Loucy (cell line): ENCODE measurements at regions not wholly inside any gene's neighbourhood (a gene's known extent, or its start where the extent isn't known, plus 50 kb on each side); places are given as distances from the start of the nearest gene placed in this dataset.

Experiments
- H2AFZ ChIP-seq: fragments of 200-600 bp; sonication (generic); 2 replicates; pipeline ENCODE4 v1.6.0; 2016; ENCODE audit warnings: antibody characterized with exemption, mild to moderate bottlenecking, low read length, moderate library complexity
- H3F3A ChIP-seq: fragments of 200-600 bp; 2 replicates; pipeline ENCODE4 v1.6.0; 2016; ENCODE audit warnings: antibody characterized with exemption, low read depth, mild to moderate bottlenecking
- H3K27me3 ChIP-seq: fragments of 200-600 bp; sonication (generic); 2 replicates; pipeline ENCODE4 v1.6.1; 2014; ENCODE audit warnings: low read length, mild to moderate bottlenecking; ENCODE audit not compliant: insufficient read depth, poor library complexity, severe bottlenecking
- H3K36me3 ChIP-seq: fragments of 200-600 bp; sonication (generic); 2 replicates; pipeline ENCODE4 v1.6.1; 2016; ENCODE audit warnings: low read length; ENCODE audit not compliant: insufficient read depth
- H3K4me1 ChIP-seq: fragments of 200-600 bp; sonication (generic); 2 replicates; pipeline ENCODE4 v1.5.1; 2014; ENCODE audit warnings: low read length, mild to moderate bottlenecking; ENCODE audit not compliant: insufficient read depth, poor library complexity, severe bottlenecking
- H3K4me2 ChIP-seq: fragments of 200-600 bp; sonication (generic); 2 replicates; pipeline ENCODE4 v1.6.0; 2014; ENCODE audit warnings: antibody characterized with exemption, low read length, low read depth, mild to moderate bottlenecking; ENCODE audit not compliant: poor library complexity, severe bottlenecking
- H3K4me3 ChIP-seq: fragments of 200-600 bp; sonication (generic); 2 replicates; pipeline ENCODE4 v1.5.1; 2014; ENCODE audit warnings: low read length, mild to moderate bottlenecking, mixed read lengths; ENCODE audit not compliant: poor library complexity, severe bottlenecking
- H3K79me2 ChIP-seq: fragments of 200-600 bp; sonication (generic); 2 replicates; pipeline ENCODE4 v1.6.1; 2014; ENCODE audit warnings: low read length; ENCODE audit not compliant: insufficient read depth
- H3K9ac ChIP-seq: fragments of 200-600 bp; sonication (generic); 2 replicates; pipeline ENCODE4 v1.6.0; 2014; ENCODE audit warnings: mild to moderate bottlenecking, low read depth, low read length, moderate library complexity; ENCODE audit not compliant: poor library complexity, severe bottlenecking
- H3K9me2 ChIP-seq: fragments of 200-600 bp; sonication (generic); replicated peaks from 2 replicates; pipeline ENCODE4 v1.6.1; 2016; ENCODE audit warnings: low read depth, low read length, mixed read lengths
- H3K9me3 ChIP-seq: fragments of 200-600 bp; sonication (generic); 2 replicates; pipeline ENCODE4 v1.6.1; 2014; ENCODE audit warnings: mild to moderate bottlenecking, antibody characterized with exemption, low read length, low read depth; ENCODE audit not compliant: insufficient read depth
- H4K20me1 ChIP-seq: fragments of 200-600 bp; sonication (generic); 2 replicates; pipeline ENCODE4 v1.6.0; 2014; ENCODE audit warnings: antibody characterized with exemption, low read length, mild to moderate bottlenecking; ENCODE audit not compliant: insufficient read depth, poor library complexity, severe bottlenecking
- EZH2phosphoT487 ChIP-seq: fragments of 200-600 bp; IDR thresholded peaks from 2 replicates; pipeline ENCODE4 v1.6.1; 2018; ENCODE audit warnings: antibody characterized with exemption, mild to moderate bottlenecking, moderate library complexity, borderline replicate concordance
- TF ChIP-seq, protein P1 (sequence below): fragments of 200-600 bp; sonication (generic); conservative IDR thresholded peaks from 2 replicates; pipeline ENCODE4 v1.5.1; 2014; ENCODE audit warnings: mild to moderate bottlenecking, antibody characterized with exemption, low read length

GRCh38 chr6:14622085-14622484 lies 504.5 kb downstream of the CD83 start:
- no peaks in the 10 kb centered on the region for H3K79me2 ChIP-seq
- H3K9ac ChIP-seq = no peak overlapping the region
- no peak overlapping the region for H2AFZ ChIP-seq
- no peak overlapping the region for H3K4me2 ChIP-seq
- no peaks in the 10 kb centered on the region for H3K27me3 ChIP-seq
- H4K20me1 ChIP-seq = no peaks in the 10 kb centered on the region
- peaks cover 80% of the 10 kb centered on the region for H3K4me1 ChIP-seq
- TF ChIP-seq EZH2phosphoT487 = no peak
- TF ChIP-seq, protein P1, sequence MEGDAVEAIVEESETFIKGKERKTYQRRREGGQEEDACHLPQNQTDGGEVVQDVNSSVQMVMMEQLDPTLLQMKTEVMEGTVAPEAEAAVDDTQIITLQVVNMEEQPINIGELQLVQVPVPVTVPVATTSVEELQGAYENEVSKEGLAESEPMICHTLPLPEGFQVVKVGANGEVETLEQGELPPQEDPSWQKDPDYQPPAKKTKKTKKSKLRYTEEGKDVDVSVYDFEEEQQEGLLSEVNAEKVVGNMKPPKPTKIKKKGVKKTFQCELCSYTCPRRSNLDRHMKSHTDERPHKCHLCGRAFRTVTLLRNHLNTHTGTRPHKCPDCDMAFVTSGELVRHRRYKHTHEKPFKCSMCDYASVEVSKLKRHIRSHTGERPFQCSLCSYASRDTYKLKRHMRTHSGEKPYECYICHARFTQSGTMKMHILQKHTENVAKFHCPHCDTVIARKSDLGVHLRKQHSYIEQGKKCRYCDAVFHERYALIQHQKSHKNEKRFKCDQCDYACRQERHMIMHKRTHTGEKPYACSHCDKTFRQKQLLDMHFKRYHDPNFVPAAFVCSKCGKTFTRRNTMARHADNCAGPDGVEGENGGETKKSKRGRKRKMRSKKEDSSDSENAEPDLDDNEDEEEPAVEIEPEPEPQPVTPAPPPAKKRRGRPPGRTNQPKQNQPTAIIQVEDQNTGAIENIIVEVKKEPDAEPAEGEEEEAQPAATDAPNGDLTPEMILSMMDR = no peak
- H3K36me3 ChIP-seq = no peaks in the 10 kb centered on the region
- H3K4me3 ChIP-seq = no peak overlapping the region
- H3F3A ChIP-seq = no peaks in the 10 kb centered on the region
- H3K9me3 ChIP-seq = no peaks in the 10 kb centered on the region
- H3K9me2 ChIP-seq = no peaks in the 10 kb centered on the region; the same call in 1 of the 2 replicates

- TF ChIP-seq EZH2phosphoT487 = no peak
- TF ChIP-seq, protein P1 = no peak
- H3K79me2 ChIP-seq = no peaks in the 10 kb centered on the region
Measured at GRCh38 chr6:14622909-14623505, 505.4 kb downstream of the CD83 start.

DNA sequence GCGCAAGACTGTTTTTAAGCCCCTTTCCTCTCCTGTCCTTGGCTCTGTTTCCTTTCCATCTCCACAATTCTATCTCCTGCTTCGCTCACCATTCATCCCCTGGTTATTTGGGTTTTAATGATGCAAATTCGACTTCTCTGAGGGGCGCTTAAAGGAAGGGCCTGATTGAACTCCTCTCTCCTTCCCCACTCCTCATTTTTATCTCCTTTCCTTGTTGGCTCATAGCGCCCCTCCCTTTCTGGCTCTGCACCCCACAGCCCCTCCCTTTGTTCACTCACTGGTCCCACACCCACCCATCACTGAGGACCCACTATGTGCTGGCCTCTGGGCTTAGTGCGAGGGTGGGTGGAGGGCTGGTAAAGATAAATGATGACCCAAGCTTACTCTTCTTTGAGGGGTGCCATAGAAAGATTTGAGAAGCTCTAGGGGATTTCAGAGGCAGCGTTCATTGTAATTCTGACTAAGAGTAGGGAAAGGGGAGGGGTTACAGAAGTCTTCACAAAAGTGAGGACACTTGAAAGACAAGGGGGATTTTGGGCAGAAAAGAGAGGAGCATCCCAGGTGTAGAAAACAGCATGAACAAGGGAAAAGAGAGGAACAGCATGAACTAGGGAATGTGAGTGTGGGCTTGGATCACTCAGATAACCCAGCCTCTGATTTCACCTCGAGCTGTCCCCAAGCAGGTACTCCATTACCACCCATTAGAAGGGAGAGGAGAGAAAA lies 507.8 kb downstream of the CD83 start:
- Histone ChIP-seq H3K4me3 (no peak overlapping the region), H3K9me2 (no peaks in the 10 kb centered on the region), H3K27me3 (no peaks in the 10 kb centered on the region), H2AFZ (no peak overlapping the region), H4K20me1 (no peaks in the 10 kb centered on the region), H3K36me3 (no peaks in the 10 kb centered on the region), H3K4me1 (peaks cover 51% of the 10 kb centered on the region), H3K9ac (no peak overlapping the region), H3K9me3 (no peaks in the 10 kb centered on the region), H3F3A (no peaks in the 10 kb centered on the region), H3K79me2 (no peaks in the 10 kb centered on the region), H3K4me2 (no peak overlapping the region)
- no peak for TF ChIP-seq EZH2phosphoT487

More at GRCh38 chr6:14622909-14623505, 505.4 kb downstream of the CD83 start:
- no peaks in the 10 kb centered on the region for H3K9me3 ChIP-seq
- H3K9me2 ChIP-seq = no peaks in the 10 kb centered on the region; the same call in 1 of the 2 replicates
- 0 out of 2 replicates have a peak overlapping the region, but pooled peaks have one; percentile 0 for H2AFZ ChIP-seq
- H3K36me3 ChIP-seq = no peaks in the 10 kb centered on the region
- H3F3A ChIP-seq = no peaks in the 10 kb centered on the region
- no peak overlapping the region for H3K9ac ChIP-seq
- H3K4me2 ChIP-seq = no peak overlapping the region
- no peaks in the 10 kb centered on the region for H4K20me1 ChIP-seq
- H3K4me3 ChIP-seq = no peak overlapping the region
- H3K4me1 ChIP-seq = peaks cover 73% of the 10 kb centered on the region
- H3K27me3 ChIP-seq = no peaks in the 10 kb centered on the region
